KBM-7 (cell line): ENCODE measurements at regions not wholly inside any gene's neighbourhood (a gene's known extent, or its start where the extent isn't known, plus 50 kb on each side); places are given as distances from the start of the nearest gene placed in this dataset.
"Not testable (repeated sequence)": the region's sequence is repeated elsewhere in the genome, so short reads cannot be mapped to it uniquely, and the experiment has no call there.

Experiments
- DNase-seq: peaks from one replicate; pipeline ENCODE4 v3.0.0-alpha.2; 2015
- in situ Hi-C: fragments of 300-500 bp; cut with MboI; formaldehyde crosslinking; loops from 2 replicates; pipeline ENCODE4 v1.14.3; 2020; ENCODE audit warnings: low sequenced_read_pairs, low pct_unique_long_range_greater_than_20kb, mixed read lengths

DNA sequence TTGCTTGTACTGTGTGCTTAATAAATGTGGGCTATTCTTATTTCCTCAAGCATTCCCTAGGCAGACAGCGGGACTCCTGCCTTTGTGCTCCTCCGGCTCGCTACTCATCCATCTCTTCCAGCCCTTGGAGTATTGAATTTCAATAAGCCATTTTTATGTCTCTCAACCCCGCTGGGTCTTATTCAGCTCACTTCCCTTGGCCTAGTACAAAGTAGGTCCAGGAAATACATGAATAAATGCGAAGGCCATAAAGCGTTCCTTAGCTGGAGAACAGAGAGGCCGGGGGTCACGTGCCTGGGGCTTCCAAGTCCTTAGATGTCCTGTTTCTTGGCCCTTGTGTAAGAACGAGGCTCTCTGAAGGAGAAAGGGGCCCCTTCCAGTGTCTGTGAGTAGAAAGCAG is 236.7 kb upstream of the ASIC2 start:
- no peak for DNase-seq
- in situ Hi-C loops = no loop called here

DNA sequence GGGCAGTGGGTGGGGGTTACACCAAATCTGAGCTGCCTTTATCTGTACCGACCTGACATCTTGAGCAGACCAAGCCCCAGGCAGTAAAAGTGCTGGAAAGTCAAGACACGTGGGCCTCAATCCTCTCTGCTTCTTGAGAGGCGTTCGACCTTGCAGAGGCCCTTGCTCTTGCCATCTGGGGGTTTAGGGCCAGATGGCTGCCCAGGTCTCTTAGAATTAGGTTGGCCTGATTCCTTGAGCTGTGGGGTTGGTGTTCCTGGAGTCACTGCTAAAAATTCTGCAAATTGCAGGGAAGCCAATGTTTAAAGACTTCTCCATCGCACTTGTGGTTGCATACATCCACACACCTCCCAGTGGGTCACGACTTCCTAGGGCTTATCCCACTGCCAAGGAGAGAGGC is 238.2 kb upstream of the ASIC2 start:
- in situ Hi-C loops = no loop called here
- no peak for DNase-seq

DNA sequence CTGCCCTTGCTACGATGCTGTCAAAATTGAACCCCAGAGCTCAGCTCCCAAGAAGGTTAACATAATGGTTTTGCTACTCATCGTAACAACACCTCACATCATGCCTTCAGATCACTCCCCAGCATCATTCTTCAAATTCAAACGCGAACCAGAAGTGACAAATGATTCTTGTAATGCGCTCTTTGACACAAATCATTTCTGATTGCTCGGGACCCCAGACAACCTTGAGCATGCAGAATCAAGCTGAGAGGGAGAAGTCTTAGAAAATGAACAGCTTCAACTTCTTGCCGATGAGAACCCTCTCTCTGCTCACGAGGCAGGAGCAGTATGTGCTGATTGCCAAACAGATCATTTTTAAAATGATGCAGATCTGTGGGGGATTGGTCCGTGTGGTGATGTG is 241.0 kb upstream of the ASIC2 start:
- in situ Hi-C loops = no loop called here
- DNase-seq = no peak

DNA sequence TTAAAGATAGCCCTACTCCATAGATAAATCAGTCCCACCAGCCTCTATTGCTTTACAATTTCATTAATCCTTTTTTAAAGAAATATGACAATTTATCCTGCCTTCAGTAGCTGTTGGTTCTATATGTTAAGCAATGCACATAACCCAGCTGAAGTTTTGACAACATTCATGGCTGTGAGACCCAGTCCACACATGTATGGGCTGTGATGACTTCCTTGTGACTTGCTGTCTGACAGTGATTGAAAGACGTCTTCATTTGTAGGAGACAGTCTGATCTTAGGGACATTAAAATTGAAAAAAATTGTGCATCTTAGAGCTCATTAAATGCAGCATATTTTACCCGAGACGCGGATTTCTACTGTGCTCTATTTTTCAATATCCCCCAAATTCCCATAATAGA is 252.0 kb upstream of the ASIC2 start:
- in situ Hi-C loops = no loop called here
- DNase-seq = no peak

DNA sequence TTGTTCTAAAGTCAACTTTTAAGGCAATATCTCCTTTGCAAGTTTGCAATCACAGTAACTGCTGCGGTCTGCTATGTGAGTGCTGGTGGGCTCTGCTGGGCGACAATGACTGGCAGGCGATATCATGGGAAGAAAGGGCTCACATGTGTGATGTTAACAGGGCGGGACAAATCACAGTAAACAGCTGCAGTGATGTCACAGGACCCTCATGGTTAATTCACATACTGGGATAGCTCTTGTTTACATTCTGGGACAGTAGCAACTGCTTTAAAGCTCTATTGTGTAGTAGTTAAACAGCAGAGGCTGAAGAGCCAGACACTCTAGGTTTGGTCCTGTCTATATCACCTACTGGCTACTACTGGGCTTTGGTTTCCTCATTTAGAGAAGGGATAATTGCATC is 257.2 kb upstream of the ASIC2 start:
- DNase-seq = no peak
- in situ Hi-C loops = no loop called here

DNA sequence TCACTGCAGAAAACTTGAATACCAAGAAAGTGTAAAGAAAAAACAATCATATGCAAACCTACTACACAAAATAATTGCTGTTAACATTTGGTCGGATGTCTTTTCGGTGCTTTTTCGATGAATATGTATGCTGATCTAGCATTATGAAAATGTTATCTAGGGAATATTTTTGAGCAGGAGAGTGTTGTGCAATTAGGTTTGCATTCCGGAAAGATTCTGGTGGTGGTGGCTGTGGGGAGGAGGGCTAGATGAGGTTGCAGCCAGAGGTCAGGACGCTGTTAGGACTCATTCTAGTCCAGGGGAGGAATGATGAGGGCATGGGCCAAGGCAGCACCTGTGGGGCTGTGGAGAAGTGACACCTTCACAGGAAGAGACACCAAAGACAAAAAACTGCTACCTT is 258.0 kb upstream of the ASIC2 start:
- in situ Hi-C loops = no loop called here

DNA sequence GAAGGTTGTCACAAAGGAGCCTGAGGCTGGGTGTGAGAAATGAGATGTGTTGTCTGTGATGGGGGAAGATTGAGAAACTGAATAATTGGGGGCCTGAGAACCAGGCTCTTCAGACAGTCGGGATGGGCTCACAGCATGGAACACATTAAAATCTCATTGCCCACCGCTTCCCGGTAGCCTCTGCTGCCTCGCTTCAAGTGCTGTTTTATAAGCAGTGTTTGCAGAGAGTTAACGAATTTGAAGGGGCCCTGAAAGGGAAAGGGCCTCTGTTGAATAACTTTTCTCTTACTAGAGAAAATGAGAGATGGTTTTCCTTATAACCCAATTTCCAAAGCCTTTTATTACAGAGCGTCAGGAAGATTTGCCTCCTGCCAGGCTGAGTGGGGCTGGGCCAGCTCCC is 258.8 kb upstream of the ASIC2 start:
- DNase-seq = no peak
- in situ Hi-C loops = no loop called here

More for the DNA sequence above, 258.0 kb upstream of the ASIC2 start:
- no peak for DNase-seq

DNA sequence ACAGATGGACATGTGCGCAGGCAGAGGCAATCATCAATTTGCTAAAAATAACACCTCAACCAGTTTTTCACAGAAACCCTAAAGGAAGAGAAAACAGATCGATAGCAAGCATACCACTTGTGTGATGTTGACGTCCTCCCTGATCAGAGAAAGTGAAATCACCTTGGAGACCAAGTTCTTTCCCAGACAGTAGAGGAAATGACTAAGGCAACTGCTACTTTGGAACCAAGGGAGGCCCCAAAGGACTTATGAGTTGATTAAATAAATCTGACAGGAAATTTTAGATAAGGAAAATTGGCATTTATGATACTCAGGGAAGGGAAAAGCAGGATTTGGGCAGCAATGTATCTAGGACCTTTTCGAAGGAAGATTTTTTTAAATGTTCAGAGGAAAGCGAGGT is 267.1 kb upstream of the ASIC2 start:
- in situ Hi-C loops = no loop called here
- DNase-seq = no peak

DNA sequence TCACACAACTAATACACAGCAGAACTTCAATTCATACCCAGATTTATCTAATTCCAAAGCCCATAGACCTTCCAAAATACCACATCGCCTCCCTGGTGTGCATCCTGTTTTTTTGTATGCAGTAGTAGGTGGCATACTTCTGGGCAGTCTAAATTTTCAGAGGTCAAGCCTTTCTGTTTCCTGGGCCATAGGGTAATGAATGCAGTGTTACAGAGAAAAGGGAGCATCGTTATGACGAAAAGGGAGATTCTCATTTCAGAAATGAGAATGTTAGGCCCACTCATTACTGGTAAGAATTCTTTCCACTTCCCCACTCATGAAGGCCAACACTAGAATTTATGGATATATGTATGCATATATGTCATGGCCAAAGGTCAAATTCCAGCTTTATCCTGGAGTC is 267.8 kb upstream of the ASIC2 start:
- in situ Hi-C loops = no loop called here
- DNase-seq = no peak

DNA sequence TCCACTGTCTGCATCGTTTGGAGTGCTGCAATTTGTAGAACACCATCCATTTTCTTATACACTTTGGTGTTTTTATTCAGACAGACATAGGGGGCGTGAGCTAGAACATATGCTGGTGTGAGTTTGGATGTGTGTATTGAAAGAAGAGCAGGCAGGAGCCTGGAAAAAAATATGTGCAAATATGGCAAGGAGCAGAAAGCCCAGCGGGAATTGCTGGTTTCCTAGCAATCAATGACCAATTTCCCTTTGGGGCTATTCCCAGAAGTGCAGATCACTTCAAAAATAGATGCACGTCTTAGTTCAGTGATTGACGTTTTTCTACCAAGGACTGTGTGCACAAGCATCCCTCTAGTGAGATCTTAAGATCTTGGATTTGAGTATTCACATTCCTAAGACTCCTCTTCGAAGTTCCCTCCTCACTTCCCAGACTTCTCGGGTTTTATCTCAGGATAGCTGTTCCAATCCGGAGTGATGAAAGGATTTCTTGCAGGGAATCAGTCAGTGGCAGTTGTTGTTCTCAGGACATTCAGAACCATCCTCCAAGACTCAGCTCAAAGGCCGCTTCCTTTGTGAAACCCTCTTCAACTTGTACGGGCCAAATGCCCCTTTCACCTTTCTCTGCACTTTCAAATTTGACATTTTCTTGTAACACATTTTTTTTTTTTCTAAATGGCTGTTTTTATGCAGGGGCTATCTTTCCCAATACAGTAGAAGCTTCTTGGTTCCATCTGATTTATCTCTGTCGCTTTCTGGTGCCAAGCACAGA is 268.7 kb upstream of the ASIC2 start:
- in situ Hi-C loops = no loop called here
- no peak for DNase-seq

DNA sequence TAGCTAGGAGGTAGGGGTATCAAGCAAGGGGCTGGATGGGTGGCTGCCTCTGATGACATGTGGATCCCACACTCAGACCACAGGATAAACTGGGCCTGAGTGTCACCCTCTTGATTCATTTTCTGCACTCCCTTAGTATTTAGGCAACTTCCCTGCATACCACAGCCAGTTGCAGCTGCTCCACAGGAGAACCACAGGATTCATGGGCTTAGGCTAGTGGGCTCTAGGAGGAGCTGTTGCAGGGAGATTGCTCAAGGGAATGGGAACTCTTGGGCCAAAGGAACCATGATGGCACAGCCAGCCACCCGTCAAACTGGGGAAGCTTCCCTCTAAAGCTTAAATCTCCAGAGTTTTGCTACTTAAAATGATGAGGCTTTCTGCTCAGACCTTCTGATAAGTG is 269.7 kb upstream of the ASIC2 start:
- DNase-seq = no peak
- in situ Hi-C loops = no loop called here

DNA sequence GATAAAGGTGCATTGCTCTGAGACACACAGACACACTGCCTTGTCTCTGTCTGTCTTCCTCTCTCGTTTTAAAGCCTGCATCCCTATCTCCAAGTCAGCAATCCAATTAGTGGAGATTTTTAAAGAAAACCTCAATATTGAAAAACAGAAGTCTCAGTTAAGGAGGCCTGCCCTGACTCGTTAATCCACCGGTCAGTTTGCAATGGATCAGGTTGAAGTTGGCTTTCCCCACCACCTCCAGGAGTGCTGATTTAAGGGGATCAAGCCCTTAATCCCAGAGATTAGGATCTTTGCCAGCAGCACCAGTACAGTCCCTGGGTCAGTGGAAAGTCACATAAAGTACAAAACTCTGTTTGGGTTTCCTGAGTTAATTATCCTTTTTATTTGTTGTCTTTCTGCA is 271.1 kb upstream of the ASIC2 start:
- in situ Hi-C loops = no loop called here
- no peak for DNase-seq

DNA sequence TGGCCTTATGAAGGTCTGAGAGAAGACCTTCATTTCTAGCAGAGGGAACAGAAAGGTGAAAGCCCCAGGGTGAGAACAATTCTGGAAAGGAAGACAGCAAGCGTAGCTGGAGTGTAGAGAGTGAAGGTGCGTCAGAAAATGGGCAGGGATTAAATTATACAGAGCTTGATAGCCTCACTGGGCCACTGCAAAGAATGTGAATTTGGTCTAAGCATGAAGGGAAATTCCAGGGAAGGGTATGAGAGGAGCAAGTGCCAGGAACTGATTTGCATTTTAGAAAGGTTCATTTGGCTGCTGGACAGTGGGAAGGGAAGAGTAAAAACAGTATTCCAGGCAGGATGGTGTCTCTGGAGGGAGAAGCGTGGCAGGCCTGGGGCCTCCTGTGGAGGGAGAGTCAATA is 274.1 kb upstream of the ASIC2 start:
- in situ Hi-C loops = no loop called here
- DNase-seq = no peak

DNA sequence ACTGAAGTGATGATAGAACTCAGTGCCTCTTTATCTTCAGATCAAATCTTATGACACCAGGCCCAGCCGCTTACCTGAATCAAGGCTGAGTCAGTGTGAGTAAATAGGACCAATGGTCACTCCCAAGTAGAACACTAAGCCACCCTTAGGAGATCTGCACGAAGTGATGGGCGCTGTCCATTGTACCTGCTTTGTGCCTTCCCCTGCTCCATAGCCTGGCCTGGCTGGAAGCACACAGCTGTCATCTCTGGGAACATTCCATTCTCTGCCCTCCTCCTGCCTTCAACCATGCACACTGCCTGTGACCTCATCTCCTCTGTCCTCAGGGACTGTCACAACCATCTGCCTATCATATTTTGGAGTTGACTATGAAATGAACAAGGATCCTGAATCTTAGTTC is 279.5 kb upstream of the ASIC2 start:
- DNase-seq = no peak

DNA sequence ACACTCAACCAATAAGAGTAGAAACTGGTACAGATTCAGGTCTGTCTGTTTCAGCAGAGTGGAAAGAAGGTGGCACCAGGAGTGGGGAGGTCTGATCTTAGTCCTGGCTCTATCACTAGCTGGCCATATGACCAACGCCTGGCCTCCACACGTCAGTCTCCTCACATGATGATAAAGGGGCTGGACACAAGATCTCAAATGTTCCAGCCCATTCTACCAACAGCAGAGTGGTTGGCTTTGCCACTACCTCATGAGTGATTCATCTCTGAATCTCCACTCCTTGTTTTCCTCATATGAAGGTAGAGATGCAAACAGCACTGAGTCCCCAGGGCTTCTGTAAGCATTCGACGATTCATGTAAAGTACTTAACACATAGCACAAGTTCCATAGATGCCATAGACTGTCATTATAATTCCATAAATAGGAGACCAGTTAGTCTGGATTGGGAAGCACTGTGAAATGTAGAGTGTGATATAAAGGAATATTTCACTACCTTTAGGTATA is 281.9 kb upstream of the ASIC2 start:
- in situ Hi-C loops = no loop called here

More for the DNA sequence above, 279.5 kb upstream of the ASIC2 start:
- in situ Hi-C loops = no loop called here

DNA sequence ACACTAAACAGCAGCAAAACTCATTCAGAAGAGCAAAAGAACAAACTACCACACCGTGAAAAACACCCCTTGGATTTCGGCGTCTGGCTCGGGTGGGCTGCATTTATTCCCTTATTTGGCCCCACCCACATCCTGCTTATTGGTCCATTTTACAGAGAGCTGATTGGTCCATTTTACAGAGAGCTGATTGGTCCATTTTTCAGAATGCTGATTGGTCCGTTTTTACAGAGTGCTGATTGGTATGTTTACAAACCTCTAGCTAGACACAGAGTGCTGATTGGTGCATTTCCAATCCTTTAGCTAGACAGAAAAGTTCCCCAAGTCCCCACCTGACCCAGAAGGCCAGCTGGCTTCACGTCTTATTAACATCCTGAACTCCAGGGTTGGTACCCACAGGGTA is 286.6 kb upstream of the ASIC2 start:
- in situ Hi-C loops, DNase-seq: not testable (repeated sequence)

More for the DNA sequence above, 281.9 kb upstream of the ASIC2 start:
- DNase-seq = no peak

DNA sequence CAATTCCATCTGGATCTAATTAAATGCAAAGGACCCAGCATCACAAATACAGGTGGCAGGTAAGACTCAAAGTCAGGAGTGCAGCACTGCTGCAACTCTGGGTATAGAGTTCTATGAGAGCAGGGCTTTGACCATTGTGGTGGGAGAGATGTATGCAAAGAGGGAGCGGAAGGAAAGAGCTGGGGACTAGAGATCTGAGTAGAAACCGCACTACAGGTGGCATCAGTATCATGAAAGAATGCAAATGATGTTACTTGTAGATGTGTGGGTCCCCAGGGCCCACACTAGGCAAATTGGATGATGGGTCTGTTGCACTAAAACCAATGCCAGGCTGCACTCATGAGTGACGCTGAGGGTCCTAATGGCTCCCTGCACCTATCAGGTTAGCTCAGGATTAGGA is 287.1 kb upstream of the ASIC2 start:
- no peak for DNase-seq
- in situ Hi-C loops = no loop called here

DNA sequence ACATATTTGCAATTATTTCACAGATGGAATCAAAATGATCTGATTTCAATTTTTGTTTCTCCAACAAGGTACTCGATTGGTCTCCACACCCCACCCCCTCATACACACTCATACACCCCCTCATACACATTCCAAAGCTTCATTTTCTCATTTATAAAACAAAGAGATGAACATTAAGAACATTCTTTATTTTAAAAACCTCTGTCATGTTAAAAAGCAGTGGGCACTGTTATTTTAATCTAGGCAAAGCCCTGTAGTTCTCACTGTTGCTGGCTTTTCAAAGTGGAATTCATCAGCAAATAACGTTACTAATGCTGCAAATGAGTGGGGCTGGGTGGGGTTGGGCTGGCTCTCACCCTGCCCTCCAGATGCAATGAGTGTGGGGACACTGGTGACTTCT is 289.6 kb upstream of the ASIC2 start:
- no peak for DNase-seq
- in situ Hi-C loops = no loop called here

DNA sequence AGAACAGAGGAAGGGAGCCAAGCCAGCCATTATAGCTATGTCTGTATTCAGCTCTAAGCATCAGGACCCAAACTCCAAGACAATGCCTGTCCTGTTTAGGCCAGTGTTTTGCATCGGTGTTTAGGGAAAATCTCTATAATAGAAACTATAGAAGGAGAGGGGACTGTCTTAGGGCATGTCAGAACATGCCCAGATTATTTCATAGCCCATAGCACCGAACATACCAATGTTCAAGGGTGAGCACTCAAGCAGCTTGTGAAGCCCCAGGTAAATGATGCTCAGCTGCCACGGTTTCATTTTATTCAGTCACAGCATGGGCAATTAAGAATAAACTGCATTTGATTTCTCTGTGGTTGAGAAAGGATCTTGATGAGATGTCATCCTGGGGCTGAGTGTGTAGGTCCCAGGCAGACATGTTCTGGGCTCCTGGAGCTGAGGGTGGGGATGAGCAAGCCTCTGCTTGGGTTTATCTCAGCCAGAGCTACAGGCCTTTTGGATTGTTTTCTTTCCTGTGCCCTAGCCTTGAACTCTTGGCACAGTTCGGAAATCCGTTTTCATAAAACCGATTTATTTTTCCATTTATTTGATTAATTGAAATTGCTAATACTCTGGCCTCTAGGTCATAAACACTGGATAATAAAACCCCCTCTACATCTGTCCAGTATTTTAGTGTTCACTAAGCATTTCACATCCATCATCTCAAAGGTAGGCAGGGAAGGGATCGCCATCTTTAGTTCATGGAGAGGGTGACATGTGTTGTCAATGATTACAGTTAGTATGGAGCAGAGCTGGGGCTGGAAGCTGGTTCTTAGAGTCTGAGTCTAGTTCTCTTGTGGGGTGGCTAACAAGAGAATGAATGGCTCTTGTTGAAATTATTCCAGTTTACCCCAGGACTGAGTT is 290.7 kb upstream of the ASIC2 start:
- DNase-seq = no peak
- in situ Hi-C loops = no loop called here

DNA sequence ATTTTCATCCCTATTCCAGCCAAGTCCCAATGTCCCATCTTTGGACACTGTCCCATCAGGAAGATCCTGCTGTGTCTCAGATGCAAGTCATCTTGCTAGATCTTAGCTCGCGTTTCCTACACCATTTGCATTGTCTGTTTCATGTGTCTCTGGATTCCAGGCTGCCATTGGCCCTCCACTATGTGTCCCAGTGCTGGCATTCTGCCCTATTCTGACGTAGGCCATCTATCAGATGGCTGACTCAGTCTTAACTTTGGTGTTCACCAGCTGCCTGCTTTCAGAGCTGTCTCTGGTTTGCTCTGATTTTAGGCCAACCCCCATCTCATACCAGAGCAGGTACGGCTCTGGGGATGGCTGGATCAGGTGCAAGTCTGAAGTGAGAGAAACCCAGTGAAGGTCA is 300.9 kb upstream of the ASIC2 start:
- in situ Hi-C loops = no loop called here
- no peak for DNase-seq
